ENCODE measurements at regions not wholly inside any gene's neighbourhood (a gene's known extent, or its start where the extent isn't known, plus 50 kb on each side); places are given as distances from the start of the nearest gene placed in this dataset.

GRCh38 chr16:65688301-65688700 lies 566.4 kb upstream of the CDH11 start:
- H3K9me3 ChIP-seq (ENCODE audit: low read depth, low read length), result no peaks in the 10 kb centered on the region
- H3K4me3 ChIP-seq, result no peak overlapping the region
- no peaks in the 10 kb centered on the region for H3K36me3 ChIP-seq (ENCODE audit: insufficient read depth, low read length)
- H3K27ac ChIP-seq, result no peak overlapping the region
- no peak for DNase-seq (ENCODE audit: low read depth, low spot score)
- H3K9ac ChIP-seq (ENCODE audit: insufficient read length), result no peak overlapping the region
- TF ChIP-seq FOXP2 (optimal IDR thresholded peaks at IDR 0.05; ENCODE audit: control extremely low read depth, extremely low read length, insufficient read depth) (no peak), EZH2 (IDR thresholded peaks at IDR 0.05) (no peak), POLR2AphosphoS5 (IDR thresholded peaks at IDR 0.05; ENCODE audit: borderline replicate concordance, low read depth, low read length) (no peak)

GRCh38 chr16:65684230-65684629 lies 562.4 kb upstream of the CDH11 start:
- TF ChIP-seq POLR2AphosphoS5 (IDR thresholded peaks at IDR 0.05; ENCODE audit: borderline replicate concordance, low read depth, low read length), result no peak
- TF ChIP-seq EZH2 (IDR thresholded peaks at IDR 0.05), result no peak
- TF ChIP-seq FOXP2 (optimal IDR thresholded peaks at IDR 0.05; ENCODE audit: control extremely low read depth, extremely low read length, insufficient read depth), result no peak

GRCh38 chr16:65681406-65681805 lies 559.5 kb upstream of the CDH11 start:
- H3K27ac ChIP-seq, result no peak overlapping the region
- no peak overlapping the region for H3K4me3 ChIP-seq
- no peak overlapping the region for H3K9ac ChIP-seq (ENCODE audit: insufficient read length)
- no peaks in the 10 kb centered on the region for H3K9me3 ChIP-seq (ENCODE audit: low read depth, low read length)
- no peak for TF ChIP-seq EZH2 (IDR thresholded peaks at IDR 0.05)
- no peak for TF ChIP-seq FOXP2 (optimal IDR thresholded peaks at IDR 0.05; ENCODE audit: control extremely low read depth, extremely low read length, insufficient read depth)
- TF ChIP-seq POLR2AphosphoS5 (IDR thresholded peaks at IDR 0.05; ENCODE audit: borderline replicate concordance, low read depth, low read length), result no peak
- DNase-seq (ENCODE audit: low read depth, low spot score), result no peak
- no peaks in the 10 kb centered on the region for H3K36me3 ChIP-seq (ENCODE audit: insufficient read depth, low read length)

More at GRCh38 chr16:65684230-65684629, 562.4 kb upstream of the CDH11 start:
- Histone ChIP-seq H3K9ac (ENCODE audit: insufficient read length) (no peak overlapping the region), H3K27ac (no peak overlapping the region), H3K9me3 (ENCODE audit: low read depth, low read length) (no peaks in the 10 kb centered on the region), H3K4me3 (no peak overlapping the region), H3K36me3 (ENCODE audit: insufficient read depth, low read length) (no peaks in the 10 kb centered on the region)
- DNase-seq (ENCODE audit: low read depth, low spot score), result no peak

DNA sequence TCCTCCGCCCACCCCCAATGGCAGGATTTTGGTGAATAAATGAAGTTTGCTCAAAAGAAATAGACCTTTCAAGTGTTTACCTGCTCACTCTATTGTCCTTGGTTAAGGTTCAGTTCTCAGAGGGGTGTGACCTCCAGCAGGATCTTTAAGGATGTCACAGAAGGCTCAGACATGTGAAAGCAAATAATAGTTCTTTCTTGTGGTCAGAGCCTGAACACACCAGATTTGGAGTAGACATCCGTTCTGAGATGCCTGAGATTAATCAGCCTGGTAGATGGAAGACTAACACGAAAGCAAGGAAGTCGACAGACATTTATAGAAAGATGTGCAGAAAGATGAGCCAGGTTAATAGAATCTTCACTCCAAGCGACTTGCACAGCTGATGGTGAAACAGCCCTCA lies 557.9 kb upstream of the CDH11 start:
- no peaks in the 10 kb centered on the region for H3K36me3 ChIP-seq (ENCODE audit: insufficient read depth, low read length)
- TF ChIP-seq FOXP2 (optimal IDR thresholded peaks at IDR 0.05; ENCODE audit: control extremely low read depth, extremely low read length, insufficient read depth), result no peak
- TF ChIP-seq POLR2AphosphoS5 (IDR thresholded peaks at IDR 0.05; ENCODE audit: borderline replicate concordance, low read depth, low read length), result no peak
- TF ChIP-seq EZH2 (IDR thresholded peaks at IDR 0.05), result no peak
- no peak for DNase-seq (ENCODE audit: low read depth, low spot score)

GRCh38 chr16:65675161-65675560 lies 553.3 kb upstream of the CDH11 start:
- DNase-seq (ENCODE audit: low read depth, low spot score), result no peak
- Histone ChIP-seq H3K4me3 (no peak overlapping the region), H3K9ac (ENCODE audit: insufficient read length) (no peak overlapping the region), H3K9me3 (ENCODE audit: low read depth, low read length) (no peaks in the 10 kb centered on the region), H3K36me3 (ENCODE audit: insufficient read depth, low read length) (no peaks in the 10 kb centered on the region), H3K27ac (no peak overlapping the region)
- no peak for TF ChIP-seq POLR2AphosphoS5 (IDR thresholded peaks at IDR 0.05; ENCODE audit: borderline replicate concordance, low read depth, low read length)
- no peak for TF ChIP-seq FOXP2 (optimal IDR thresholded peaks at IDR 0.05; ENCODE audit: control extremely low read depth, extremely low read length, insufficient read depth)
- no peak for TF ChIP-seq EZH2 (IDR thresholded peaks at IDR 0.05)

More for the DNA sequence above, 557.9 kb upstream of the CDH11 start:
- H3K9ac ChIP-seq (ENCODE audit: insufficient read length), result no peak overlapping the region
- H3K27ac ChIP-seq, result no peak overlapping the region
- H3K4me3 ChIP-seq, result no peak overlapping the region
- H3K9me3 ChIP-seq (ENCODE audit: low read depth, low read length), result no peaks in the 10 kb centered on the region

- H3K27ac ChIP-seq, result no peak overlapping the region
- H3K4me3 ChIP-seq, result no peak overlapping the region
- no peak for TF ChIP-seq FOXP2 (optimal IDR thresholded peaks at IDR 0.05; ENCODE audit: control extremely low read depth, extremely low read length, insufficient read depth)
- no peak for TF ChIP-seq POLR2AphosphoS5 (IDR thresholded peaks at IDR 0.05; ENCODE audit: borderline replicate concordance, low read depth, low read length)
- no peak for TF ChIP-seq EZH2 (IDR thresholded peaks at IDR 0.05)
- no peak for DNase-seq (ENCODE audit: low read depth, low spot score)
- no peaks in the 10 kb centered on the region for H3K9me3 ChIP-seq (ENCODE audit: low read depth, low read length)
- no peak overlapping the region for H3K9ac ChIP-seq (ENCODE audit: insufficient read length)
- no peaks in the 10 kb centered on the region for H3K36me3 ChIP-seq (ENCODE audit: insufficient read depth, low read length)
These were observed 551.1 kb upstream of the CDH11 start for GRCh38 chr16:65672960-65673359.

GRCh38 chr16:65671071-65671470 lies 549.2 kb upstream of the CDH11 start:
- no peak for TF ChIP-seq EZH2 (IDR thresholded peaks at IDR 0.05)
- no peak for TF ChIP-seq FOXP2 (optimal IDR thresholded peaks at IDR 0.05; ENCODE audit: control extremely low read depth, extremely low read length, insufficient read depth)
- TF ChIP-seq POLR2AphosphoS5 (IDR thresholded peaks at IDR 0.05; ENCODE audit: borderline replicate concordance, low read depth, low read length), result no peak
- H3K36me3 ChIP-seq (ENCODE audit: insufficient read depth, low read length), result no peaks in the 10 kb centered on the region
- H3K9me3 ChIP-seq (ENCODE audit: low read depth, low read length), result no peaks in the 10 kb centered on the region
- H3K9ac ChIP-seq (ENCODE audit: insufficient read length), result no peak overlapping the region
- H3K4me3 ChIP-seq, result no peak overlapping the region
- H3K27ac ChIP-seq, result no peak overlapping the region
- no peak for DNase-seq (ENCODE audit: low read depth, low spot score)

- no peak for DNase-seq (ENCODE audit: low read depth, low spot score)
- TF ChIP-seq FOXP2 (optimal IDR thresholded peaks at IDR 0.05; ENCODE audit: control extremely low read depth, extremely low read length, insufficient read depth), result no peak
- no peak for TF ChIP-seq POLR2AphosphoS5 (IDR thresholded peaks at IDR 0.05; ENCODE audit: borderline replicate concordance, low read depth, low read length)
- TF ChIP-seq EZH2 (IDR thresholded peaks at IDR 0.05), result no peak
- no peaks in the 10 kb centered on the region for H3K9me3 ChIP-seq (ENCODE audit: low read depth, low read length)
- no peak overlapping the region for H3K4me3 ChIP-seq
- no peak overlapping the region for H3K27ac ChIP-seq
- no peaks in the 10 kb centered on the region for H3K36me3 ChIP-seq (ENCODE audit: insufficient read depth, low read length)
- H3K9ac ChIP-seq (ENCODE audit: insufficient read length), result no peak overlapping the region
These were observed 546.3 kb upstream of the CDH11 start for GRCh38 chr16:65668064-65668595.

DNA sequence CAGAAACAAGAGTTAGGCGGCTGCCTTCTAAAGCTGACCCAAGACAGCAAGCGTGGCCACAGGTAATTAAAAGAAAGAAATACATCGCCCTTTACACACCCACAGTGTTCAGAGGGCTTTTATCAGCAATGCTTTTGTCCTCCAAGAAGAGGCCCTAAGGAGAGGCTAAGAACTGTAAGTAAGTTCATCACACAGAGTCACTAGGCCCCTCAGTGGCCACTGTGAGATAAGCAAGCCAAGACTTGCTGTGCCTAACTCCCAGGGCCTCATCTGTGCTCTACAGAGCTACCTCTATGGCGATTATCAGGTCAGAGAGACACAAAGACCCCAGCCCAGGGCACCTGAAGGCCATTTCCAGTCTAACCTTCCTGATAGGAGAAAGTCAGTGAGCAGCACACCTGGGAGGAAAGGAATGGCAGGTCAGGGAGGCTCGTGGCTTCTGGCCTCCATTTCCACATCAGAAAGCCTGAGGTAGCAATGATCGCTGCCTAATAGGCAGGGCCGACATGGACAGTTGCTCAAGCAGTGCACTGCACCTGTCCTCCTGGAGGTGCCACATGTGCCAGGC lies 545.2 kb upstream of the CDH11 start:
- no peak overlapping the region for H3K4me3 ChIP-seq
- no peak overlapping the region for H3K27ac ChIP-seq
- no peak for TF ChIP-seq FOXP2 (optimal IDR thresholded peaks at IDR 0.05; ENCODE audit: control extremely low read depth, extremely low read length, insufficient read depth)
- no peak for TF ChIP-seq EZH2 (IDR thresholded peaks at IDR 0.05)
- TF ChIP-seq POLR2AphosphoS5 (IDR thresholded peaks at IDR 0.05; ENCODE audit: borderline replicate concordance, low read depth, low read length), result no peak
- no peaks in the 10 kb centered on the region for H3K9me3 ChIP-seq (ENCODE audit: low read depth, low read length)
- DNase-seq (ENCODE audit: low read depth, low spot score), result no peak
- no peak overlapping the region for H3K9ac ChIP-seq (ENCODE audit: insufficient read length)
- no peaks in the 10 kb centered on the region for H3K36me3 ChIP-seq (ENCODE audit: insufficient read depth, low read length)
